ENCODE measurements at regions not wholly inside any gene's neighbourhood (a gene's known extent, or its start where the extent isn't known, plus 50 kb on each side); places are given as distances from the start of the nearest gene placed in this dataset.

DNA sequence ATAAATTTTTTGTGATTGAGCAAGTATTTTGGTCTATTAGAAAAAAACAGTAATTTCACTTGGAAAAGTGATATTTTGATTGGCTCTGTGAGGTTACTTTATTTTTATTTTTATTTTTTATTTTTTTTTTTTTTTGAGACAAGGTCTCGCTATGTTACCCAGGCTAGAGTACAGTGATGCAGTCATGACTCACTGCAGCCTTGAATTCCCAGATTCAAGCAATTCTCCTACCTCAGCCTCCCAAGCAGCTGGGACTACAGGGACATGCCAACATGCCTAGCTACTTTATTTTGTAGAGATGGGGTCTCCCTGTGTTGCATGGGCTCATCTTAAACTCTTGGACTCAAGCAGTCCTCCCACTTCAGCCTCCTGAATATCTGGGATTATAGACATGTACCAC, 60.9 kb upstream of the MGAT5 start:
- DNase-seq: no peak

DNA sequence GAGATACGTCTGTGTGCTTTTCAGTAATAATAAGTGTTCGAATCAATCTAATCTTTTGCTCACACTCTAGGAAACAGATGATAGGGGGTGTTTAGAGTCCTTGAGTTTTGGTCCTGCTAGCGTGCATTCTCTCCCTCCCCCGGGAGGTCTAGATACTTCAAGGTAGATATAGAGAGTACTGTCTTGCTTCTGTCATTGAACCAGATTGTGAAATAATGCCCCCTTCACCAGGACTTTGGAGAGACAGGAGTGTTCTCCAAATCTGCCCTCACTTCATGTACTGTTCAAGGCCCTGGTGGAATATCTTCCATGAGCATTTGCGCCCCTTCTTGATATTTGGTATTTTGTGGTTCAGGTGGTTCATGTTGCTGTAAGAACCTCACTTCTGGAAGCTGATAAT, 59.4 kb upstream of the MGAT5 start:
- DNase-seq: no peak

DNA sequence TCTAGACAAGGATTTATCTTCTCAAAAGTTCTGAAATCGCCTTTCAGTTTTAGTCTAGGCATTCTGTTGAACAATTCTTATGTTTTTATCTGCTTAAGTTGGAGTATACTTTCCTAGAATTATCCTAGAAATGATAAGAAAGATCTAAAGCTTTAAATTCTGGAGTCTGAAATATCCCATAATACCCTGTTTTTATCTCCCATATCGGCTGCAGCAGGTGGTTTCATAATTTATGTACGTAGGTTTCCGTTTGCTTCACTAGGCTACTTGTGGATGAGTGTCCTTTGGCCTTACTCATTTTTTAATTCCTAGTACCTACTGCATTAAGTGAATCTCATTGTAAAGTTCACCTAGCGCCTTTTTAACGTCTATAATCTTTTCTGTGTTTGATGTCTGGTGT, 58.5 kb upstream of the MGAT5 start:
- DNase-seq: no peak

DNA sequence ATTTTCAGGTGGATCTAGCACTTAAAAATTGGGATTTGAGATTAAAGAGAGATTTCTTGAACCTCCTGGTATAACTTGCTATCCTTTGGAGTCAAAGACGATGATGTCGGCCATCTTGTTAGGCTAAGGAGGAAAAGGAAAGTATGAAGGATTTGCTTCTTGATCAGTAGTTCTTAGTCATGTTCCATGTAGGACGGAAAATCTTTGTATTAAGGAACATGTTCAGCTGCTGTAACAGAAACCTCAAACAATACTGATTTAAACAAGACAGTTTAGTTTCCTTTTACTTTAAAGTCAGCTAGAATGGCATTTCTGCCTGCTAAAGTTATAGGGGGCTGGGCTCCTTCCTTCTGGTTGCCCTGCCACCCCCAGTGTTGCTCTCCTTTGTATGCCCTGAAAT, 56.4 kb upstream of the MGAT5 start:
- no peak for DNase-seq

DNA sequence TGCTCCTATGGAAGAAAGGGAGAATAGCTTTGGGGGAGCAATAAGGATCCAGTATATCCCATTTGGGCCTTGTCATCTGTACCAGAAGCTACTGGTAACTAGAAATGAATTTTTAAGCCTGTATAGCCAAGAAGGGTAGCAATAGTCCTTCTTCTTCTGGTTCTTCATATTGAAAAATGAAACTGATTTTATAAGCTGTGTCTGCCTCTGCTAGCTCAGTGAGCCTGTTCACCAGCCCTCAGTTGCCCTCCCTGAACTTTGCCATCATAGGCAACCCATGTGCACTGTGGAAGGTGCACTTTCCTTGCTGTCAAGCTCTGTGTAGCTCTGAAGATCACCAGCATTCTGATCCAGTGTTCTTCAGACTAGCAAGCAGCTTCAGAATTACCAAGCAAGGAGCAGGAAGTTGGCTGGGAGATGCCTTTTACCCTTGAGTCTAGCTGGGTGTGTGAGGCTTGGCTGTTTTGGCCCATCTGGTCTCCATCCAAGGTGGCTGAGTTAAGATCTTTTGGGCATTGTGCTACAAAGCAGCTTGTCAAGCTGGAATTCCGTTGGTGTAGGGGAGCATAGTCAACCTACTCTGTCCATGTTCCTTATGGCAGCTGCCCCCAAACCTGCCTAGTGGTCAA, 55.8 kb upstream of the MGAT5 start:
- no peak for DNase-seq

DNA sequence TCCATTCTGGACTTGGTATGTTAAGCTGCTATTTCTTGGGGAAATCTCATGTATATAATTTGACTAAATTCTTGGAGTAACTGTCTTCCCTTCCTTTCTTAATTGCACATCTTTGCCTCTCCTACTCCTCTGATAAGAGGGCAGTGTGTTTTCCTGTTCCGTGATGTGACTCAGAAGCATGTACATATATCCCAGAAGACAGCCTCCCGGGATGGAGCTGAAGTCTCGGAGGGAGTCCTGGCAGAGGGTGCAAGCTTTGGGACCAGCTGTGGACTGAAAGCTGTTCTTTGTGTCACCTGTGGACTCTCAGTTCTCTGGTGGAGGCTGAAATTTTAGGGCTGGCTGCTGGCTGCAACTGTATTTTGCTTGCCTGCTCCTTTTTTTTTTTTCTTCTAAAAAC, 54.7 kb upstream of the MGAT5 start:
- DNase-seq: no peak

DNA sequence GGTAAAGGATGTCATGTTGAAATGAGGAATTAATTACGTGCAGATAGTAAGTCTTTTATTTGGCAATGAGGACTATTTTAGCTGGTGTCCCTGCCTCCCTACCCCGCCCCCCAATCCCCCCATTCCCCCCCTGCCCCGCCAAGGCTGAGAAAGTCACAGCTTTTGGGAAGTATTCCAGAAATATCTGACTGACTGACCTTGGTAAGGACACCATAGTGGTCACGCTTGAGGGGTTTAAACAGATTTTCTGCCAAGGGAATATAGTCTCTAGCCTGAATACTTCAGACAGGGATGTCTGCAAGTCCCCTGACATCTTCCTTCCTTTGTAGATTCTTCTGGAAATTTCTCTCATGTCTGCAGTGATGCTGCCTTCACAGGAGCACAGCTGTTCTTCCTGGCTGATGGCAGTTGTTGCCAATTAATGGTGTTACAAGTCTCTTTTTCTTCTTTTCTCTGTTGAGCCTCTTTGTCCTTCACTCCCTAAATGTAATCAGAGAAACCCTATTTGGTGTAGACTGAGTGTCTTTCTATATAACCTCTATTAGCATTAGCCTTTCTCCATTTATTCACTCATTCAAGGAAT, 53.7 kb upstream of the MGAT5 start:
- no peak for DNase-seq

DNA sequence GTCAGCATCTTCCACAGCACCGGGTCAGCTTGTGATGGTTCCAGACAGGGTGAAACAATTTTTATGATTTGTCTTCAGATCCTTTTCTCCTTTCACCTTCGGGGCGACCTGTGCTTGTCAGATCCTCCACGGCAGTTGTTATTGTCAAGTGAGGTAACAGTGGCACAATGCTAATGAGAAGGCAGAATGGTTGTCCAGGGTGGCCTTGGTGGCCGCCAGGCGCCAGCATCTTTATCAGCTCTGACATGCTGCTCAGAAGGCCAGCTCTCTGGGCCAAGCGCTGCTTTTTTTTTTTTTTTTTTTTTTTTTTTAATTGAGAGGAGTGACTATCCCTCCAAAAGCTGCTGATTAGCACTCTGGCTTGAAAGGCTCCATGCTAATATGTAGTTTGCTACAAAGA, 52.3 kb upstream of the MGAT5 start:
- no peak for DNase-seq

DNA sequence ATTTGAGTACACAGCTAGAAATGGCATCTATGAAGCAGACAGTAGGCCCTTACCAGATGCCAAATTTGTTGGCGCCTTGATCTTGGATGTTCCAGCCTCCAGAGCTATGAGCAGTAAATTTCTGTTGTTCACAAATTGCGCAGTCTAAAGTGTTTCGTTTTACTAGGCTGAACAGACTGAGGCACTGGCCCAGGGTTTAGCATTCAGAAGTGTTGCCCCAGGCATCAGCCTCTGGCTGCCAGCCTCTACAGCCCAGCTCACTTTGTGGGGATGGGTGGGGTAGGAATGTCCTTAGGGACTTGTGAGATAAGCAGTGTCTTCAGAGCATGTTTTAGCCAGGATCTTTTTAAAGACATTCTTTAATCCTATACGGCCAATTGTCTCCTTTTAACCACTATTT, 51.5 kb upstream of the MGAT5 start:
- DNase-seq: no peak

DNA sequence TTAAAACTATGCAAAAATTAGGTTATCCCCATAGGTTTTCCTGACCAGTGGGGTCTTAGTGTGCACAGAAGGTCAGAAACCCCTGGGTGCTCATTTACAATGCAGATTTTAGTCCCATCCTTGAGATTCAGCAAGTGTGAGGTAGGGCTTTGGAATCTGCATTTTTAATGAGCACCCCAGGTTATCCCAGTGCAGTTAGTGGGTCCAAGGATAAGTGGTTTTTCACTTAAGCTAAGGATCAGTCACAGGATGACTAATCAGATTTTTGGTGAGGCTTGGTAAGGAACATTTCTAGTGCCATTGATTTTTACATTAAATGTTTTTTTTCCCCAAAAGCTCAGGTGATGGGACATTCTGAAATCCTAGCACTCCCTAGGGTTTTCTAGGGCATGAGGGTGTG, 50.7 kb upstream of the MGAT5 start:
- no peak for DNase-seq

Data from NCI-H1436 (cell line).